PC-3 (cell line): ENCODE measurements at regions not wholly inside any gene's neighbourhood (a gene's known extent, or its start where the extent isn't known, plus 50 kb on each side); places are given as distances from the start of the nearest gene placed in this dataset.
"Not testable (repeated sequence)": the region's sequence is repeated elsewhere in the genome, so short reads cannot be mapped to it uniquely, and the experiment has no call there.

Experiments
- ATAC-seq: fragments of 200-7000 bp; cut with Tn5 transposase; 2 replicates; pipeline ENCODE4 v1.9.1; 2020; ENCODE audit warnings: mild to moderate bottlenecking, moderate library complexity
- BruUV-seq: library from RNA; stranded (reverse); fragments of 400-500 nt; replicated peaks from 2 replicates; lab custom pipeline; 2021; lab: Mats Ljungman, UMichigan
- CTCF ChIA-PET: fragments of 300-600 bp; sonication (Branson Sonifier 250); formaldehyde crosslinking; loops from one replicate; lab custom pipeline; 2022; ENCODE audit warnings: antibody characterized with exemption; lab: Charles Lee
- POLR2A ChIA-PET: fragments of 300-600 bp; sonication (Branson Sonifier 250); formaldehyde crosslinking; loops from one replicate; lab custom pipeline; 2022; ENCODE audit warnings: antibody characterized with exemption; ENCODE audit not compliant: unreplicated experiment; lab: Charles Lee
- DNase-seq: peaks from one replicate; pipeline ENCODE4 v3.0.0-alpha.2; 2015
- H2AFZ ChIP-seq: fragments of 300-600 bp; sonication (generic); 2 replicates; pipeline ENCODE4 v1.6.0; 2016; ENCODE audit warnings: antibody characterized with exemption, low read length
- H3F3A ChIP-seq: fragments of 300-600 bp; sonication (generic); one replicate; pipeline ENCODE4 v1.6.0; 2017; ENCODE audit warnings: antibody characterized with exemption, low read length, control low read depth, mild to moderate bottlenecking; ENCODE audit not compliant: unreplicated experiment
- H3K27ac ChIP-seq: fragments of 300-600 bp; sonication (generic); 2 replicates; pipeline ENCODE4 v1.5.1; 2016; ENCODE audit warnings: mild to moderate bottlenecking, low read length
- H3K27me3 ChIP-seq: fragments of 300-600 bp; sonication (generic); 2 replicates; pipeline ENCODE4 v1.6.1; 2016; ENCODE audit warnings: low read length, mixed read lengths
- H3K36me3 ChIP-seq: fragments of 300-600 bp; sonication (generic); 2 replicates; pipeline ENCODE4 v1.6.1; 2016; ENCODE audit warnings: low read depth, mixed run types, low read length, mixed read lengths
- H3K4me1 ChIP-seq: fragments of 300-600 bp; sonication (generic); 2 replicates; pipeline ENCODE4 v1.5.1; 2016; ENCODE audit warnings: low read length; ENCODE audit not compliant: insufficient read depth
- H3K4me2 ChIP-seq: fragments of 300-600 bp; sonication (generic); 2 replicates; pipeline ENCODE4 v1.6.0; 2016; ENCODE audit warnings: low read length
- H3K4me3 ChIP-seq: fragments of 300-600 bp; sonication (generic); 2 replicates; pipeline ENCODE4 v1.5.1; 2016; ENCODE audit warnings: mild to moderate bottlenecking, low read length, mixed read lengths
- H3K79me2 ChIP-seq: fragments of 300-600 bp; sonication (generic); 2 replicates; pipeline ENCODE4 v1.6.1; 2017; ENCODE audit warnings: low read length, mixed read lengths
- H3K9ac ChIP-seq: fragments of 300-600 bp; sonication (generic); 2 replicates; pipeline ENCODE4 v1.6.0; 2016; ENCODE audit warnings: mild to moderate bottlenecking, low read length
- H3K9me2 ChIP-seq: fragments of 300-600 bp; sonication (generic); replicated peaks from 2 replicates; pipeline ENCODE4 v1.6.1; 2016; ENCODE audit warnings: mixed run types, low read length, mixed read lengths
- H3K9me3 ChIP-seq: fragments of 300-600 bp; sonication (generic); 2 replicates; pipeline ENCODE4 v1.6.1; 2016; ENCODE audit warnings: low read length, mixed read lengths
- H4K20me1 ChIP-seq: fragments of 300-600 bp; sonication (generic); 2 replicates; pipeline ENCODE4 v1.6.1; 2016; ENCODE audit warnings: low read length, mixed read lengths
- EZH2 ChIP-seq: fragments of 300-600 bp; sonication (generic); IDR thresholded peaks from one replicate; pipeline ENCODE4 v1.6.1; 2017; ENCODE audit warnings: antibody characterized with exemption, mild to moderate bottlenecking, low read length; ENCODE audit not compliant: unreplicated experiment
- EZH2phosphoT487 ChIP-seq: fragments of 300-600 bp; sonication (generic); IDR thresholded peaks from 2 replicates; pipeline ENCODE4 v1.6.1; 2018; ENCODE audit warnings: mild to moderate bottlenecking, antibody characterized with exemption, low read length, borderline replicate concordance
- intact Hi-C: fragments of 100-400 bp; cut with micrococcal nuclease; formaldehyde crosslinking; loops from 2 replicates; pipeline ENCODE4 v1.9.0; 2023
- TF ChIP-seq, protein P1 (sequence below): fragments of 300-600 bp; sonication (generic); conservative IDR thresholded peaks from 2 replicates; pipeline ENCODE4 v1.5.1; 2017; ENCODE audit warnings: antibody characterized with exemption, low read depth, mild to moderate bottlenecking, low read length

DNA sequence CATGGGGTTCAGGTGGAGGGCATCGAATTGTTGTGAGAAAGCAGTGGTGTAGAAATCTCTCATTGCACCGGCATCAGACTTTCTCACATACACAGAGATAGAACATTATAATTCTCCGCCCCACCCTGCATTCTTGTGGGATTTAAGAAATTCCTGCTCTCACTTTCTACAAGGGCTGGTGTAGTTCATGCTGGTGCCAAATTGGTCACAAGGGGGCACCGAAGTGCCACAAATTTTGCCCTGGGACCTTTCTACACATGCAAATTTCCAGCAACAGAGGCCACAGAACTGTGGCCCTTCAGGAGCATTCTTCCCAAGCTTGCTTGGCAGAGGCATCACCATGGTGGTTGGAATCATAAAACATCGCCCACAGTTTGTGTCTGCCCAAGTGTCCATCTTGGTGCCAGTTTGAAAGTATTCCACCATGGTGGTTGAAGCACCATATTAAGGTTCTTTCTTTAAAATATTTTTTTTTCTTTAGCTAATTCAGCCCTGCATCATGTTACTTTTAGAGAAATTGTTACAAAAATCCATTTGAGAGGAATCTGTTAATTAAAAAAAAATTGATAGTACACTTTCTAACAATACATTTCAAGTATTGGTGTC, 521.2 kb upstream of the FANCL start:
- H3F3A ChIP-seq: no peaks in the 10 kb centered on the region
- peaks cover 53% of the 10 kb centered on the region for H3K27me3 ChIP-seq
- ATAC-seq (peak; percentile 96), DNase-seq (peak; percentile 86)
- no peaks in the 10 kb centered on the region for H3K9me2 ChIP-seq
- no TSS peak for BruUV-seq
- H3K4me1 ChIP-seq: 0 out of 2 replicates have a peak, but pooled peaks cover 3% of the 10 kb centered on the region
- no peak overlapping the region for H3K4me2 ChIP-seq
- H3K27ac ChIP-seq: no peak overlapping the region
- POLR2A ChIA-PET: no interaction called here
- TF ChIP-seq EZH2 (no peak), EZH2phosphoT487 (no peak)
- TF ChIP-seq, protein P1, sequence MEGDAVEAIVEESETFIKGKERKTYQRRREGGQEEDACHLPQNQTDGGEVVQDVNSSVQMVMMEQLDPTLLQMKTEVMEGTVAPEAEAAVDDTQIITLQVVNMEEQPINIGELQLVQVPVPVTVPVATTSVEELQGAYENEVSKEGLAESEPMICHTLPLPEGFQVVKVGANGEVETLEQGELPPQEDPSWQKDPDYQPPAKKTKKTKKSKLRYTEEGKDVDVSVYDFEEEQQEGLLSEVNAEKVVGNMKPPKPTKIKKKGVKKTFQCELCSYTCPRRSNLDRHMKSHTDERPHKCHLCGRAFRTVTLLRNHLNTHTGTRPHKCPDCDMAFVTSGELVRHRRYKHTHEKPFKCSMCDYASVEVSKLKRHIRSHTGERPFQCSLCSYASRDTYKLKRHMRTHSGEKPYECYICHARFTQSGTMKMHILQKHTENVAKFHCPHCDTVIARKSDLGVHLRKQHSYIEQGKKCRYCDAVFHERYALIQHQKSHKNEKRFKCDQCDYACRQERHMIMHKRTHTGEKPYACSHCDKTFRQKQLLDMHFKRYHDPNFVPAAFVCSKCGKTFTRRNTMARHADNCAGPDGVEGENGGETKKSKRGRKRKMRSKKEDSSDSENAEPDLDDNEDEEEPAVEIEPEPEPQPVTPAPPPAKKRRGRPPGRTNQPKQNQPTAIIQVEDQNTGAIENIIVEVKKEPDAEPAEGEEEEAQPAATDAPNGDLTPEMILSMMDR: peak; percentile 89
- H2AFZ ChIP-seq: no peak overlapping the region
- H3K9me3 ChIP-seq: no peaks in the 10 kb centered on the region
- no peaks in the 10 kb centered on the region for H3K79me2 ChIP-seq
- no peaks in the 10 kb centered on the region for H3K36me3 ChIP-seq
- no peaks in the 10 kb centered on the region for H4K20me1 ChIP-seq
- CTCF ChIA-PET: no interaction called here
- no peak overlapping the region for H3K9ac ChIP-seq
- no peak overlapping the region for H3K4me3 ChIP-seq
- intact Hi-C loops: loop anchor here (1.0 to 10.0 kb wide), 3 partner anchors 113 to 423 kb away; no protein-coding TSS in a partner anchor

DNA sequence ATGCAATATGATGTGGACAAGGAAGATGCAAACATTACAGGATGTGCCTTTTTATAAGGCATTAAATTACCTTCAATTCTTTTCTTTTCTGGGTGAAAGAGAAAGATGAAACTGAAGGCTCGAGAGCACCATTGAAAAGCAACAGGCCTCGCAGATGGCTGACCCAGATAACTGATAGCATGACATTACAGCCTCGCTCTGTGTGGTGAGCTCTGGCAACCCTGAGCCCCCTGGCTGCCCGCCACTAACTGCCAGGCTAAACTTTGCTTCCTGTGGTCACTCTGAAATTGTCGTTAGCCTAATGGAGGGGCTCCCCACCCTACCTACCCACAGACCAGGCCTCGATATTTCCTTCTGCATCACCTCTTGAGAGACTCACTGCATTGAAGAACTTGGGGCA, 516.8 kb upstream of the FANCL start:
- Histone ChIP-seq H4K20me1 (no peaks in the 10 kb centered on the region), H3K27me3 (peaks cover 10% of the 10 kb centered on the region; the same call in 1 of the 2 replicates), H3K9me3 (no peaks in the 10 kb centered on the region), H3K79me2 (no peaks in the 10 kb centered on the region), H3K27ac (no peak overlapping the region), H3K36me3 (no peaks in the 10 kb centered on the region), H3K4me3 (no peak overlapping the region), H3F3A (no peaks in the 10 kb centered on the region), H3K4me2 (no peak overlapping the region), H2AFZ (no peak overlapping the region), H3K4me1 (0 out of 2 replicates have a peak, but pooled peaks cover 3% of the 10 kb centered on the region), H3K9me2 (no peaks in the 10 kb centered on the region), H3K9ac (no peak overlapping the region)
- TF ChIP-seq EZH2phosphoT487 (no peak), EZH2 (no peak)
- TF ChIP-seq, protein P1: no peak
- intact Hi-C loops: loop anchor here (5.0 kb wide), 1 partner anchor 41 kb away; no protein-coding TSS in a partner anchor
- no TSS peak for BruUV-seq
- DNase-seq (no peak), ATAC-seq (no peak)
- ChIA-PET CTCF (no interaction called here), POLR2A (no interaction called here)

DNA sequence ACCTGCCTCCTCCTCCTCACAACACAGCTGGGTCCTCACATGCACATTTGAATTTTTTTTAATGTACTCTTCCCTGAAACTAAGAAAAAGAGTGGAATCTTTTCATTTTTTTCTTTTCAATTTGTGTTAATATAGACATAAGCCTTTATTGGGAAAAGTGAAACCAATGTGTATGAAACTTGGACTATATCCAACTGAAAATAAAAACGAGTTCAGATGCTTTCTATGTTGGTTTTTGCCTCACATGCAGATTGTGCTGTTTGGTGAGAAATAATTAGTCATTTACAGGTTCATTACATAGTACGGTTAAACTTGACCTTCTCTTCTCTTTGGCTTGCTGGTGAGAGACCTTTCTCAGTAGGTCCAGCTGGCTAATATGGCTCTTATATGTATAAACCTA, 515.2 kb upstream of the FANCL start:
- H3K9me3 ChIP-seq: no peaks in the 10 kb centered on the region
- BruUV-seq: no TSS peak
- no peaks in the 10 kb centered on the region for H3F3A ChIP-seq
- H2AFZ ChIP-seq: no peak overlapping the region
- ChIA-PET CTCF (no interaction called here), POLR2A (no interaction called here)
- H3K27me3 ChIP-seq: 0 out of 2 replicates have a peak, but pooled peaks cover 4% of the 10 kb centered on the region
- ATAC-seq: no peak
- TF ChIP-seq, protein P1: no peak
- TF ChIP-seq EZH2phosphoT487: no peak
- TF ChIP-seq EZH2: no peak
- H3K27ac ChIP-seq: no peak overlapping the region
- no peak overlapping the region for H3K4me3 ChIP-seq
- no peaks in the 10 kb centered on the region for H4K20me1 ChIP-seq
- no peak for DNase-seq
- H3K4me1 ChIP-seq: no peaks in the 10 kb centered on the region
- H3K36me3 ChIP-seq: no peaks in the 10 kb centered on the region
- no peak overlapping the region for H3K9ac ChIP-seq
- H3K9me2 ChIP-seq: no peaks in the 10 kb centered on the region
- H3K4me2 ChIP-seq: no peak overlapping the region
- H3K79me2 ChIP-seq: no peaks in the 10 kb centered on the region
- intact Hi-C loops: loop anchor here (5.0 kb wide), 1 partner anchor 39 kb away; no protein-coding TSS in a partner anchor

DNA sequence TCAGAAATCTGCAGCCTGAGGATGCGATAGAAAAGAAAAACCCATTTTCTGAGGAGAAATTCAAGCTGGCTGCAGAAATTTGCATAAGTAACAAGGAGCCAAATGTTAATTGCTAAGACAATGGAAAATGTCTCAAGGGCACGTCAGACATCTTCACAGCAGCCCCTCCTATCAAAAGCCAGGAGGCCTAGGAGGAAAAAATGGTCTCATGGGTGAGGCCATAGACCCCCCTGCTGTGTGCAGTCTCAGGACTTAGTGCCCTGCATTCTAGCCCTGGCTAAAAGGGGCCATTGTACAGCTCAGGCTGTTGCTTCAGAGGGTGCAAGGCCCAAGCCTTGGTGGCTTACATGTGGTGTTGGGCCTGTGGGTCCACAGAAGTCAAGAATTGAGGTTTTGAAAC, 511.4 kb upstream of the FANCL start:
- H3K4me2 ChIP-seq, BruUV-seq, ATAC-seq, CTCF ChIA-PET, H3K4me3 ChIP-seq, H3K79me2 ChIP-seq, H4K20me1 ChIP-seq, H3K36me3 ChIP-seq, H3F3A ChIP-seq, intact Hi-C loops, H3K27ac ChIP-seq, H2AFZ ChIP-seq, POLR2A ChIA-PET, H3K9me3 ChIP-seq, DNase-seq, H3K9ac ChIP-seq, H3K27me3 ChIP-seq, H3K9me2 ChIP-seq, H3K4me1 ChIP-seq: not testable (repeated sequence)
